GDM1 (cell line): ENCODE measurements at regions not wholly inside any gene's neighbourhood (a gene's known extent, or its start where the extent isn't known, plus 50 kb on each side); places are given as distances from the start of the nearest gene placed in this dataset.

ENCODE experiments used
- DNase-seq: peaks from one replicate; lab custom pipeline; 2025; lab: John Stamatoyannopoulos, UW

GRCh38 chr5:57559110-57559635, 76.6 kb upstream of the ACTBL2 start:
- no peak for DNase-seq

DNA sequence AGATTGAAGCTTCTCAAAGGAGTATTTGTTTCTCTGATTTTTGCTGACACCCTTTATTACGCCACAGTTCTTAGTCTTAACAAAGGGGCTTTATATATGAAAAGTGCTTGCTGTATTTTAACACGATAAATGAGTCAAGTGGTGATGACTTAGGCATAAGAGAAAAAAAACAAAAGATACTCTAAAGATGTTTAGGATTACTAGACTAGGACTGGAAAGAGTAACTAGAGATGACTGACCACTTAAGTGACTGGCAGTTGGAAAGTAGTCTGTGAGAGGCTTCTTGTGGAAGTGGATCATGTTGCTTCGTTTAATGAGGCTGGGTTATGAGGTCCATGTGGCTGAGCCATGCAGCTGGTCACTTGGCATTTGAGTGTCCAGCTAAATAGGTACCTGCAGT, 69.4 kb upstream of the ACTBL2 start:
- no peak for DNase-seq

DNA sequence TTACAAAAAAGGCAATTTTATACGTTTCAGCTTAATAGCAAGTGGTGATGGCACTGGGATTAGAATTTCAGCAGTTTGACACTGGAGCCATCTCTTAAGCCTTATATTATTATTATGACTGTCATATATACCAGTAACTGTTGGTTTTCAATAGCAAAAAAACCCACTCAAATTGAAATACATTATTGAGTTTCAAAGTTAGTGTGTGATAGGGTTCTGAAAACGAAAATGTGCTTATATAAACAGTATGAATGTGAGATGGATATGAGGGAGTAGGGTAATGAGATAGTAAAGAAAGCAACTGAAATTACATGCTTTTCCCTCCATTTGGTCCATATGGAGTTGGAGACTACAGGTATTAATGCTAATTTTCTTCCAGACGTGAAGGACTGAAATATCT, 68.6 kb upstream of the ACTBL2 start:
- no peak for DNase-seq

DNA sequence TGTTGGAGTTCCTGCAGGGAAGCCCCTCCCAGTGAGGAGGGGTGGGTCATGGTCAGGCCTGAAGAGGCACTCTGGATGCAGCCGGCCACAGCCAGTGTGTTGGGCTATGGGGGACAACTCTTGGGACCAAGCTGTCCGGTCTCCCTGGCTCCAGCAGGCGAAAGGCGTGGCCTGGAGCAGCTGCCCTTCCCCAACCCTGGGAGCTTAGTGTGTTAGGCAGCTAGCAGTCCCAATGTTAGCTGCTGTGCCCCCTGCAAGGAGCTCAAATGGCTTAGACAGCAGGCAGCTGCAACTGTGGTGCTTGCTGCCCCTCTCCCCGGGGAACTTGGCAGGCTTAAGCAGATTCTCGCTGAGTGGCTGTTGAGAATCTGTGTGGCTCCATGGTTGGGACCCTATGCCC, 67.5 kb upstream of the ACTBL2 start:
- DNase-seq = no peak

- no peak for DNase-seq
Observed at GRCh38 chr5:57549566-57549965, 67.0 kb upstream of the ACTBL2 start.

DNA sequence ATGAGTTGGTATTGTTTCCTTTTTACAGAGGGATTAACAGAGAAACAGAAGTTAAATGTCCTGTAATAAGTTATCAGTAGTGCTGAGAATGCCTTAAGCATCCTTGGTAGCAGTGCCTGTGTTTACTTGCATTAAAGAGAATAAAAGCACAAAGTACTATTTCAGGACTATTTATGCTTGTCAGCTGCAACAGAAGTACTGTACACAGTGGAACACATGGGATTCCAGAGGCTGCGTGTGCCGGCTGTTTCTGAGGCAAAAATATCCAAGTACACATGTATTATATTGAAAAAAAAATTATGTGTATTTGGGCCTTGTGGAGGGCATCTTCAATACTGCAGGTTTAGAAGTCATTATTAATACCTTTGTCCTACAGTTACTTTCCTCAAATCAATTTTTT, 58.2 kb upstream of the ACTBL2 start:
- no peak for DNase-seq

DNA sequence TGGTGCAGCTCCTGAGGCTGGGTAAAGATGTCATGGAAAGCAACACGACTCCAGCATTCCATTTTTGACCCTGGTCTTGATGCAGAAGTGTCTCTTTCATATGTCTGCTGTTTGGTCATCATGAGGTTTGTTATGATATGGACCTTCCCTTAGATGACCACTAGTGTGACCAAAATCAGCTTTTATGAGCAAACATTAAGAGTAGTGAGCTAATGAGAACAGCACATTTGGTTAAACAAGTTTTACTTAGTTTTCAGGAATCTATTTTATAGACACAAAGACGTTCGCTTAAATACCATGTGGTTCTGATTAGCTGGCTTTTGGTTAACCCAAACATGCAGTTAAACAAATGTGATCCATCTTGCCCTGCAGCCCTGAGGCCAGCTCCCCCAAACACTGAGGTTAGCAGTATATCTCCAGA, 56.7 kb upstream of the ACTBL2 start:
- DNase-seq = no peak

GRCh38 chr5:57538341-57538955, 55.8 kb upstream of the ACTBL2 start:
- DNase-seq = no peak

GRCh38 chr5:57537811-57538210, 55.2 kb upstream of the ACTBL2 start:
- DNase-seq = no peak

DNA sequence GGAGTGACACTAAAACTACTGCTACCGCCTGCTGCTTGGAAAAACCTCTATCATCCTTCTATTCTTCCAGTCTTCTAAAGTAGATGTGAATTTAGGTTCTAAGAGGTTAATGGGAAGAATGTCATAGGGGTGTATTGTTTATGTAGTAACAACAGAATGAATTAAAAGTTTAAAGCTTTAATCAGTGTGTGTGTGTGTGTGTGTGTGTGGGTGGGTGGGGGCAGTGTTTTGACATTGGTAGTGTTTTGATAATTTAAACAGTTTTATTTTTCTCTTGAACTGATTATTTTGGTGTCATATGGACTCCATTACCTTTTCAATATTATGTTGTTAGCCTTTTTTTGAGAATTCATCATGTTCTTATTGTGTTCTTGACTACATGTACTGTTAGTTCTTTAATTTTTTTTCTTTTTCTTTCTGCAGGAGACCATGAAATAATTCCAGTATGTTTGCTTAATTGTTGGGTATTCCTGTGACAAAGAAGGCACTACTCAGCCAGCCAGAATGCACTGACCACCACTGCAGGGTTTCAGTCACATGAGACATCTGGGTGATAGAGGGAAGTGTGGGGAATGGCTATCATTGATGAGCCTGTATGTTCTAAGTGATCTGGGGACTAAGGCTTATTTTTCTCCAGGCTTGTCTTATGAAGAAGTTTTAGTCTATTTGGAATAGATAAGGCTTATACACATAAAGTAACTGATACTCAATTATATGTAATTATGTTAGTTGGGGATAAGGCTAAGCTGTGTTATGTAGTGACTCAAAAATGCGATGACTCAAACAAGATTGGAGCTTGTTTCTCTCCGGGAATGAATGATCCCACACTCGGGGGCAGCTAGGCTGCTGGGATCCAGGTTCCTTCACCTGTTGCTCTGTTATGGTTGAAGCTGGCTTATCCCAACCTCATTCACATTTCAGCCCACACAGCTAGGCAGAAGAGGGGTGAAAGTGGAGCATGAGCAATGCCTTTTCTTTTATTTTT, 50.2 kb upstream of the ACTBL2 start:
- DNase-seq = no peak
